ENCODE measurements at regions not wholly inside any gene's neighbourhood (a gene's known extent, or its start where the extent isn't known, plus 50 kb on each side); places are given as distances from the start of the nearest gene placed in this dataset.

GRCh38 chr19:28878862-28879566 is 333.9 kb downstream of the UQCRFS1 start:
- peak in 1 of 2 experiments; percentile 63 for DNase-seq (ENCODE audit: low read depth in 1 of 2, low spot score in 1 of 2)
- Histone ChIP-seq H3K27me3 (ENCODE audit: insufficient read depth, poor library complexity, severe bottlenecking) (no peaks in the 10 kb centered on the region), H3K4me3 (replicated peaks; ENCODE audit: insufficient read depth, low read length) (no peak overlapping the region), H3K27ac (replicated peaks) (no peak overlapping the region)
- peak; percentile 8 for TF ChIP-seq CTCF (IDR thresholded peaks at IDR 0.05; ENCODE audit: insufficient read depth, low read length)
- no peak for TF ChIP-seq GABPA (IDR thresholded peaks at IDR 0.05; ENCODE audit: low read depth)

- H3K4me3 ChIP-seq (replicated peaks; ENCODE audit: insufficient read depth, low read length): no peak overlapping the region
- H3K27me3 ChIP-seq (ENCODE audit: insufficient read depth, poor library complexity, severe bottlenecking): no peaks in the 10 kb centered on the region
- DNase-seq (ENCODE audit: low read depth in 1 of 2, low spot score in 1 of 2): no peak
- H3K27ac ChIP-seq (replicated peaks): no peak overlapping the region
- TF ChIP-seq POLR2AphosphoS5 (IDR thresholded peaks at IDR 0.05; ENCODE audit: low read depth) (no peak), SPI1 (IDR thresholded peaks at IDR 0.05; ENCODE audit: borderline replicate concordance, low read depth) (no peak), CTCF (IDR thresholded peaks at IDR 0.05; ENCODE audit: insufficient read depth, low read length) (no peak), GABPA (IDR thresholded peaks at IDR 0.05; ENCODE audit: low read depth) (no peak), REST (IDR thresholded peaks at IDR 0.05; ENCODE audit: insufficient replicate concordance, low read depth) (no peak)
Measured at GRCh38 chr19:28876609-28877123, 336.3 kb downstream of the UQCRFS1 start.

GRCh38 chr19:28874742-28875141 is 338.2 kb downstream of the UQCRFS1 start:
- Histone ChIP-seq H3K27ac (replicated peaks) (no peak overlapping the region), H3K27me3 (ENCODE audit: insufficient read depth, poor library complexity, severe bottlenecking) (no peaks in the 10 kb centered on the region)
- DNase-seq (ENCODE audit: low read depth in 1 of 2, low spot score in 1 of 2): no peak

GRCh38 chr19:28873301-28873700 is 339.6 kb downstream of the UQCRFS1 start:
- TF ChIP-seq SPI1 (IDR thresholded peaks at IDR 0.05; ENCODE audit: borderline replicate concordance, low read depth) (no peak), GABPA (IDR thresholded peaks at IDR 0.05; ENCODE audit: low read depth) (no peak), CTCF (IDR thresholded peaks at IDR 0.05; ENCODE audit: insufficient read depth, low read length) (no peak), POLR2AphosphoS5 (IDR thresholded peaks at IDR 0.05; ENCODE audit: low read depth) (no peak), REST (IDR thresholded peaks at IDR 0.05; ENCODE audit: insufficient replicate concordance, low read depth) (no peak)
- Histone ChIP-seq H3K27ac (replicated peaks) (no peak overlapping the region), H3K27me3 (ENCODE audit: insufficient read depth, poor library complexity, severe bottlenecking) (no peaks in the 10 kb centered on the region), H3K4me3 (replicated peaks; ENCODE audit: insufficient read depth, low read length) (no peak overlapping the region)
- DNase-seq (ENCODE audit: low read depth in 1 of 2, low spot score in 1 of 2): no peak

More at GRCh38 chr19:28874742-28875141, 338.2 kb downstream of the UQCRFS1 start:
- TF ChIP-seq GABPA (IDR thresholded peaks at IDR 0.05; ENCODE audit: low read depth): no peak
- H3K4me3 ChIP-seq (replicated peaks; ENCODE audit: insufficient read depth, low read length): no peak overlapping the region
